NOMO-1 (cell line): ENCODE measurements at regions not wholly inside any gene's neighbourhood (a gene's known extent, or its start where the extent isn't known, plus 50 kb on each side); places are given as distances from the start of the nearest gene placed in this dataset.
"Not testable (repeated sequence)": the region's sequence is repeated elsewhere in the genome, so short reads cannot be mapped to it uniquely, and the experiment has no call there.

Experiments used
- DNase-seq, 2 experiments: peaks; one replicate each; lab custom pipeline; 2025; ENCODE audit not compliant: unreplicated experiment in 2 of 2; lab: John Stamatoyannopoulos, UW

DNA sequence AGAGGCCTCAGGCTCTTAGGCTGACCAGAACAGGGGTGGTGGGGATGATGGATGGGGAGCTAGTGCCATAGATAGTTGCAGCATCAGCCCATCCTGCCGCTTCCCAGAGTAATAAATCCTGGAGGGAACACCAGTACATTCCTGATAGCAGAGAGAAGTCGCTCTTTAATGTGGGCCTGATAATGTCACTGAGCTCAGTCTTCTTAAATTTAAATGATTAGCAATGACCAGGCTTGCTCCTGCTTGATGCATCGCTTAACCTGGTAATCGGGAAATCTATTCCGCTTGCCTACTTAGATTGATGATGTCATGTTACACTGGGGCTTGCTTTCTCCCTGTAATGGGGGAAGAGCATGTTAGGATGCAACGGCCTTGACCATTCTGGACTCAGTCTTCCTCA, 218.6 kb upstream of the PLXNA2 start:
- no peak for DNase-seq

DNA sequence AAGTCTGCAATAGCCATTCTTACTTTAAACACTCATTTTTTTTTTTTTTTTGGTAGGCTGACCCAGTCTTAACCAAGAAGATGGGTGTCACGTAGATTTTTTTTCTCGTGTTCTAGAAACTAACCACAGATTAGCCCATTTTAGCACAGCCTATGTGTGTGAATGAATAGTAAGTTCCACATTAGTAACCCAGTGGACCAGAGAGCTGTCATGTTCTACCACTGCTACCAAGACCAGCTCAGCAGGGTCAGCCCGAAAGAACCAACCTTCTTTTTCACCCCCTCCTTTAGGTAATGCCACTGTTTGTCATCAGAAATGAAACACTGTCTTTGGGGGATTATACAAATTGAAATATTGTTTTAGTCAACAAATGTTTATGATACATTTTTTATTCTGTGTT, 221.1 kb upstream of the PLXNA2 start:
- no peak for DNase-seq

DNA sequence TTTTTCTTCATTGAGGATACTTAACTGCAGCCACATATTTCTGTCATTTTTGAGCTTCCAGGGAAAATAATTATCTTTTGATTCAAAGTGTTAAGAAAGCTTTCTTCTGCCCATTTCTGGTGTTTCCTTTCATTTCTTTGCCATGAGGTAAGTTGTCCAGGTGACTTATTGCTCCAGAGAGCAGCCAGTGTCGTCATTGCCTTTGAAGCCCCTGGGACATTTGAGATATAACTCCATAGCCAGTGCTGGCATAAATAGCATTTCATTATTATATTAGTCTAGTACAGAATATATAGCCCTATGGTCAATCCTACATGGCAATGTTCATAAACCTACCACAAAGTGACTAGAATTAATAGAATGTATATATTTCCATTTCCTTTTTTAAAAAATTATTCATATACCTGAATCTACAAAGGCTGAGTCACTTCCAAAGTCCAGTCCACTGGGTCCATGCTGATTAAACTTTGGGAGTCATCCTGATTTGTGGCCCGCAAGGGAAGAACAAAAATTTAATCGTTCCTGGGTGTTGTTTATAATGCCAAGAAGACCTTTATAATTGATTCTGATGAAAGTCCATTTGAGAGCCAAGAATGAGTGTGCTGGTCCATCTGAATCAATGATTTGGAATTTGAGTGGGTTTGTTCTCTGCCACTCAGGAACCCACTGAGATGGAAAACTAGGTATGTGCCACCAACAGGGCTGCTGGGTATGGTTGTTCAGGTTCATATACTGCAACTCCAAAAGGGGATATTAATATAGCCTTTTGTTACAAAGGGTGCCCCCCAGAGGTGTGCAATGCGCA, 221.8 kb upstream of the PLXNA2 start:
- DNase-seq = no peak

DNA sequence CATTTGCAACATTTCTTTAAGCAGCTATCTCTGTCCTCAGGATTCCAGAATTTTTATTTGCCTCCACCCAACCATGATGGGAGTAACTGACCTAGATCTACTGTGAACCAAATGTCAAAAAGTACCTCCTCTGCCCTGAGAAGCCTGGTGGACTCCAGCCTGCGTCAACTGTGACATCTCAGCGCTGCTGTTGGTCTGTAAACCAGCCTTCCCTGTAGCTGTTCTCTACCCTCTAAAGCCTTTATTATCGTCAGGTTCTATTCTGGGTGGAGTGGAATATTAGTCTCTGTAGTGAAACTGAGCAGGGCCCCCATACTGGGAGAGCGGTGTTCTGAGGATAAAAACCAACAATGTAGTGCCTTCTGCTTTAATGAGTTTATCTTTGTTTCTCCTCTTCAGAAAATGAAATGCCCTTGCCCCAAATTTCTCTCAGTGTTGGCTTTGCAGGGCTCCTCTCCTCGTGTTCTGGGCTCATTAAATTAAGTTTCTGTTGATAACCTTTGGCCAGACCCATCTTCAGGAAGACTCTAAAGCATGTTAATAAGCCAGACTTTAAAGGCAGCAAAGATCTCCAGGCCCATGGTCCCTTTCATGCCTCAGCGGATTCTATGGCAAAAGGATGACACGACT, 223.1 kb upstream of the PLXNA2 start:
- DNase-seq = no peak

DNA sequence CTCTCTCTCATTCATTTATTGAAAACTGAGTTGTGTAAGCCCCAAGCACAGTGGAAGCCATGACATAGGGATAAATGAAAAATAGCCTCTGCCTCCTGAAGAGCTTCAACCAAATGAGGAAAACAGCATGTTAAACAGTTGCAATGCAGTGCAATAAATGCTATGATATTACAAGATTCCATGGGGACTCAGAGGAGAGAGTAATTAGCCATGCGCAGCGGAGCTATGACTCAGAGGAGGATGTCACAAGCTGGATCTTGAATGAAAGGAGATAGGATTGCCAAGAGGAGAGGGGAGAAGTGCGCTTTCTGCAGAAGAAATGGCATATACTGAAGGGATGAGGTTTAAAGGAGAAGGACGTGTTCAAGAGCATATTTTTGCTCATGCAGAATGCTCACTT, 231.3 kb upstream of the PLXNA2 start:
- DNase-seq = no peak

DNA sequence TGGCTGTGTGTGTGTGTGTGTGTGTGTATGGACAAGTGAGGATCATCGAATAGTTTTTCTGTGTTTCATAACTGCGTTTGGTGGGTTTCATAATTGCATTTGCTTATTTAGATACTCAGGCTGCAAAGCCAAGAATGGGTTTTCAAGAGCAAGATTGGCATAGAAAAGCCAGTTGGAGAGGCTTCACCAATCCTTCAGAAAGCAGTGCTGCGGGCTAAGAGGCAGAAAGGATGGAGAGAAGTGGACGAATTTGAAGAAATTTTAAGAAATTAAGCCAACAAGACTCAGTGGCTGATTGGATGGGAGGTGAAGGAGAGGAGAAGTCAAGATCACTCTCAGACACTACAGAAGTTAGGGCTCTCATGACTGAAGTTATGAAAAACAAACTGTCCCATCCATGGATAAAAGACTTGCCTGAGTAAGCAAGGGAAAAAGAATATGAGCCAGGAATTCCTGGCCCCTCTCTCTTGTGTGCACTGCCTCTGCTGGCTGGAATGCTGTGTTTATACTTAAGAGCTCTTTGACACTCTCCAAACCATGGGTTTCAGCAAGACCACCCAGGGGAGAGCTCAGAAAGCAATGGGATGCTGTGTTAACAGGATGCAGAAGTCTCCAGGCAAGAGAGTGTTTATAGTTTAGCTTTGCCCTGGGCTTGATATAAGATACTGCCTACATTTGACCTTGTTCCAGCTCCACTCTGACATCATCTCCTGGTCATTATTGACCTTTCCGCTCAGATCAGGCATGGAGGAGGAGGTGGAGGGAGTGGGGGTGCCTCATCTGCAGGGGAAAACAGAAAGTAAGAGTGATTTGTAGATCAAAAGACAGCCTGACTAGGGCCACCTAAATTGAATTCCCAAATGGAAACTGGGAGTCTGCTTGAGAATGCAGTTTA, 232.0 kb upstream of the PLXNA2 start:
- no peak for DNase-seq

DNA sequence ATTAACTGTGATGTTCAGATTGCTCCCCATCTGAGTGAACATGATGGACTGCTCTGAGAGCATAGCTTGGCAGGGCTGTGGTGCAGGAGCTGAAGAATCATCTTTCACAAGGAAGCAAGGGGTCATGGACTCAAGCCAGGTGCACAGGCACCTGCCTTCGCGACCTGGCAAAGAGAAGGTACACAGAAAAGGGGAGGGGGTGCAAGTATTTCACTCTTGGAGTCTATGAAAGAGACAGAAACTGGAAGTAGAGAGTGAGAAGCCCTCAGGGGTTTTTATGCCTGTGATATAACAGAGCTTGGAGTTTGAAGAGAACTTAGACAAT, 232.6 kb upstream of the PLXNA2 start:
- no peak for DNase-seq

DNA sequence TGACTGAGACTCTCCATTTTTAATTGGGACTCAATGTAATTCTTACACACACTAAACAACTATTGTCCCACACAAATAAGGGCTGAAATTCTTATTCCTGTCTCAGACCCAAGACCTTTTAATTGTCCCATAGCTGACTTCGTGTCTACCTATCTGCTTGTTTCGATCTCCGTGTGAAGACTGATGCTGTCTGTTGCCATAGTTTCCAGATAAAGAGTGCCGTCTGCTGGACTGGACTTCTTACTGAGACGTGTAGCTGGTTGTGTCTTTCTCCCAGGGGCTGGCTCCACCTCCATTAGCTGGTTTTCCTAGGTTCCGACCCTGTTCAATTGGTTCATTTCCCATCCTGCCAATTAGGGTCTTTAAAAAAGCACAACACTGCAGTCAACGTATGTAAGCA, 235.3 kb upstream of the PLXNA2 start:
- no peak for DNase-seq

DNA sequence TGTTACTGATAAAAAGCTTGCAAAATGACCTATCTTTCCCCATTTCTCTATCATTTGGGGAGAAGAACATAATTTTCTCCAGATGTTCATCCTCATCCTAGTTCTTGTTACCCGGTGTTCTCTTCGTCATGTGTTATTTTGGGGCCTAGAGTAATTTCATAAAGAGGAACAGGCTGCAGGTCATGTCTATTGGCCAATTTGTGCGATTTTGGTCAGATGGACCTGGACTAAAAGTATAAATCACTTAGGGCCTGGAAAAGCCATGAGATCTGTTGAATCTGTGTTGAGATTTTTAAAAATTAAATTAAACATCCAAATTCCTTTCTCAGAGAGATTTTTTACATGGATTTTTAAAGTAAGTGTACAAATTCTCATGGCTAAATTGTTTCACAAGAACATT, 241.3 kb upstream of the PLXNA2 start:
- DNase-seq = no peak

DNA sequence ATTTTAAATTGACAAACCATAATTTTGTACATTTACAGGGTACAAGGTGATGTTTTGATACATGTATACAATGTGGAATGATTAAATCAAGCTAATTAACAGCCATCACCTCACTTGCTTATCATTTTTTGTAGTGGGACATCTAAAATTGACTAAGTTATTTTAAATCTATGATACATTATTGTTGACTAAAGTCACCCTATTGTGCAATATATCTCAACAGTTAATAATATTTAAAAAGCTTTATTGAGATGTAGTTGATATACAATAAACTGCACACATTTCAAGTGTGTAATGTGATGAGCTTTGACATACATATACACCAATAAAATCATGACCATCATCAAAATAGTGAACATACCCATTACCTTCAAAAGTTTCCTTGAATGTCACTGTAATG, 242.5 kb upstream of the PLXNA2 start:
- DNase-seq = no peak

DNA sequence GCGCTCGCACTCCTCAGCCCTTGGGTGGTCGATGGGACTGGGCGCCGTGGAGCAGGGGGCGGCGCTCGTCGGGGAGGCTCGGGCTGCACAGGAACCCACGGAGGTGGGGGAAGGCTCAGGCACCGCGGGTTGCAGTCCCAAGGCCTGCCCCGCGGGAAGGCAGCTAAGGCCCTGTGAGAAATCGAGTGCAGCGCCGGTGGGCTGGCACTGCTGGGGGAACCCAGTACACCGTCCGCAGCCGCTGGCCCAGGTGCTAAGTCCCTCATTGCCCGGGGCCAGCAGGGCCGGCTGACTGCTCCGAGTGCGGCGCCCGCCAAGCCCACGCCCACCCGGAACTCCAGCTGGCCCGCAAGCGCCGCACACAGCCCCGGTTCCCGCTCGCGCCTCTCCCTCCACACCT, 244.2 kb upstream of the PLXNA2 start:
- not testable (repeated sequence) for DNase-seq

DNA sequence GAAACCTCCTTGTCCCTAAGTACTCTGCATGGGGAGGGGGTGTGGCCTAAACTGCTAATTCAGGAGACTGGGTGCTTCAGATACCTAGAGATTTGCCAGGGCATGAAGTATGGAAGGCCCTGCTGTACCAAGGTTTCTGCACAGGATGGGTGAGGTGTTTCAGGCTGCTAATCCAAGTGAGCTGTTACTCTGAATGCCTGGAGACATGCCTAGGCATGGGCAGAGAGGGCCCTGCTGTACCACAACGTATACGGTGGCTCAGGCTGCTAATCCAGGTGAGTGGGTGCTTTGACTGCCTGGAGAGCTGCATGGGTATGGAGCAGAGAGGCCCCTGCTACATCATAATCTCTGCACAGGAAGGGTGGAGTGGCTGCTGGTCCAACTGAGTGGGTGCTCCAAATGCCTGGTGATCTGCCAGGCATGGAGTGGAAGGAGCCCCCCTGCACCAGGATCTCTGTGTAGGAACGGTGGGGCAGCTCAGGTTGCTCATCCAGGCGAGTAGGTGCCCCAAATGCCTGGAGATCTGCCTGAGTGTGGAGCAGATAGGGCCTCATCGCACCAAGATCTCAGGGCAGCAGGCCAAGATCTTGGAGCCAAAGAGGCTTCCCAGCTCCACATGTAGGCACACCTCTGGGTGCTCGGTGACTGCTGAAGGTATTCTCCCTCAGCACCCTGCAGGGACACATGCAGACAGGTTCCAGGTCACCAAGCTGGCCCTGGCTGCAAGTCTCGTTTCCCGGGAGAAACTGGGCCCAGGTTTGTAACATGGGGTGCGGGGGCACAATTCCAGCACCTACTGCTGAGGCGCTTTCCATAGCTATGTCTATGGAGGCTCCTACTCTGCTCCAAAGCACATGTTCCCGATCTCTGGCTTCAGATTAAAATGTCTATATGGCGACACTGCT, 252.5 kb upstream of the PLXNA2 start:
- no peak for DNase-seq

DNA sequence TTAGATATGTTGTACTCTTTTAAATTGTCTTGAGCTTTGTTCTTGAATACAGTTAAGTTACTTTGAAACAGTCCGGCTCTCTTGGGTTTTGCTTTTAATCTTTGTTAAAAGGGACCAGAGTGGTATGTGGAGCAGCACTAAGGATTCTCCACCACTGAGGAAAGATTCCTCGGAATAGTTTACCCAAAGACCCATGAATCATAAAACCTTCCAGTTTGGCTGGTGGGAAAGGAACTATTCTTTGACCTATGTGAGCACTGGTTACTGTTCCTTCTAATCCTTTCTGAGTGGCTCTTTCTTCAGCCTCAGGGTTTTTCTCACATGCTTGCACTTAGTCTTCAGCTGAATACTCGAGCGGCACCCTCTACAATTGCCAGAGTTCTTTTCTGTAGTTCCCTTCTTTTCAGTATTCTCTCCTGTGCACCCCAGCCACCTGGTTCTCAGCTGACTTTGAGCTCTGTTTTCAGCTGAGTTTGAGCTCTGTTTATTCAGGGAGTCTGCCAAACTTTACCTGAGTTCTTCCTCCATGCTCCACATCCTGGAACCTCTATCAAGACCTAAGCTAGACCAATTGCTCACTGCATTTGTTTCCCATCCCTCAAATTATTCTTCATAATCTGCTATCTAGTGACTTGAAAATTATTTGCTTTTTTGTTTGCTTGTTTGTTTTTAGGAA, 253.8 kb upstream of the PLXNA2 start:
- no peak for DNase-seq

DNA sequence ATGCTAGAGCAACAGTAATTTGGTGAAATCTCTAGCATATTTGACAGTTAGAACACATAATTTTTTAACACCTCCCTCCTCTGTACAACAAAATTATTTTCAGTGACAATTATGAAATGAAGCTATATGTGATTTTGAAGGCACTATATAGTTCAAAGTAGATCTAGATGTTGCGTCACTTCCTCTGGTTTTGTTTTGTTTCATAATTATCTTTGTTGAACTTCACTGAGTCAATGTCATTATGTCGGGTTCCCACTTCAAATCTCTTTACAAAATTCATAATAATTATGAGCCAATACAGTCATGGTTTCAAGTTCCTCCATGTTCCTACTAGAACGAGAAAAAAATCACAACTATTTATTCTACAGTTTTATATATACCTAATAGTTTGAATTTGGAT, 254.8 kb upstream of the PLXNA2 start:
- DNase-seq = peak; percentile 29 to 66

DNA sequence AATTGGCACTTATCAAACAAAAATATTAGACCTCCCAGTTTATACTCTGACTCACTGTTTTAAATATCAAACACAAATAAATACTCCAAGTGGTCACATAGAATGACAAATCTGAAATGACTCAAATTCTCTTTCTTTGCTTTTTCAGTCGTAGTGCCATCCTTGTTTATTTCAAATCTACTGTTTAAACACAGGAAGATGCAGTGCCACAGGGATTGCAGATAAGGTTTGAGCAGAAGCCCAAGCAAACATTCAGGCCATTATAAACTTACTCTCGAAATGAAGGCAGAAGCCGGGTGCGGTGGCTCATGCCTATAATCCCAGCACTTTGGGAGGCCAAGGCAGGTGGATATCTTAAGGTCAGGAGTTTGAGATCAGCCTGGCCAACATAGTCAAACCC, 255.4 kb upstream of the PLXNA2 start:
- DNase-seq = no peak

DNA sequence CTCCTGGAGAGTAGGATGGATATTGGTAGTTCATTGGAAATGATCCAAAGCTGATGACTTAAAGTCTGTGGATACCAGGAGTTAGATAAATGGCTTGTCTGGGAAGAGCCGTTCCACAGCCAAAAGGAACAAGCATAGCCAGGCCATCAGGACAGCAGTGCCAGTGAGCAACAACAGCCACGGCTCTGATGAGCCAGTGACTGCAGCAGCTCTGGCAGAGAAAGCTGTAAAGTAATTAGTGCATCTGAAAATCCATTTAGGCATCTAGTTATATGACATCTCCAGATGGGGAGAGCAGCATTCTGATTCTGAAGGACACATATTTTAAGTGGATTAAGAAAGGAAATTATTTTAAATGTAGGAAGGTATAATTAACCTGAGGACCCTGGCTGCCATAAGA, 256.2 kb upstream of the PLXNA2 start:
- no peak for DNase-seq

DNA sequence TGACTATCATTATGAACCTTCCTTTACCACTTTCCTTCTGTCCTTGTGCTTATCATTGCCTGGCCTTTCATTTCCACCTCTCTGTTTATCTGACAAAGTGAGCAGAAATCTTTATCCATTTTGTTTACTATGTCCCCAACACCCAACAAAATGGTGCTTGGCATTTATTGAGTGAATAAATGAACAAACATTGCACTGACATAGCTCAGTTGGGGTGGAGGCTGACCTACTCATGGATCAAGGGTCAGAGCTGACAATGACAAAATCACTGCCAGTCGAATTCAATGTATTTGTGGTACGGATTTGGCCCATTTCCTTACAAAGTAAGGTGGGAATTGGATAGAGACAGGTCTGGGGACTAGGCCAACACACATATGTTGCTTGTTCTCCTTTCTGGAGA, 257.4 kb upstream of the PLXNA2 start:
- DNase-seq = no peak

DNA sequence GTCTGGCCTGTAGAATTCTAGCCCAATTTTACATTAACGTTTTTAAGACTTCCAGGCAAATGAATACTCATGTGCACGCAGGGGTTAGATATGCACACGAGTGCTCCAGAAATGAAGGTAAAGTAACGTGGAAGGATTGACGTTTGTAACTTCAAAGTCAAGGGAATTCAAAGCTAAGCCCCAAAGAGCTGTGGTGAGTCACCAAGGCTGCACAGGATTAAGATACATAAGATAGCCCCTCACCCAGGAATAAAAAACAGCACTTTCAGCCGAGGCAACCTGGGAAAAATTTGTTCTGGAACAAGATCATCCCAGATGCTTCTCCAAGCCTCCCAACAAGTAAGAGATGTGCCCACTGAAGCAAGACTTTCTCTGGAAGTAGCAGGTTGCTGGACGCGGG, 259.6 kb upstream of the PLXNA2 start:
- no peak for DNase-seq

DNA sequence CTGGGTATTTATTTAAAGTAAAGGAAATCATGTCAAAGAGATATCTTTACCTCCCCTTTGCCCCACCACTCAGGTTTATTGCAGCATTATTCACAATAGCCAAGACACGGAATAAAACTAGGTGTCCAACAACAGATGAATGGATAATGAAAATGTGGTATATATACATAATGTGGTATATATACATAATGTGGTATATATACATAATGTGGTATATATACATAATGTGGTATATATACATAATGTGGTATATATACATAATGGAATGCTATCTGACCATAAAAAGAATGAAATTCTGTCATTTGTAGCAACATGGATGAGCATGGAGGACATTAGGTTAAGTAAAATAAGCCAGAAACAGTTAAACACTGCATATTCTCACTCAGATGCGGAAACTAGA, 262.6 kb upstream of the PLXNA2 start:
- DNase-seq = no peak

DNA sequence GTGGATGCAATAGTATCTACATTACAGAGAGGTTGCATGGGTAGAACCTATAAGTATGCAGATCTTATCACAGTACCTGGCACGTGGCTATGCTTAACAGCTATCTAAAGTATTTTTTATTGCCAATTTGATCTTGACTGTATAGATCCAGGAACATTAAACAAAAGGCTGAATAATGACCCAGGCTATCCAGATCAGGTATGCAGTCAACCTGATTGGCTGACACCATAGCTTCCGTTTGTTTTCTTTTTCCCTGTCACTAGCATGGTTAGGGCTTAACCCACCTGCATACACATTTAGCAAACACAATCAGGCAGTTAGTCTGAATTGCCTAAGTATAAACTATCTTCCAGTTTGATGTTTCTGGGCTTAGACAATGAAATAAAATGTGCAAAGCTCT, 264.9 kb upstream of the PLXNA2 start:
- DNase-seq = no peak
